ENCODE measurements at regions not wholly inside any gene's neighbourhood (a gene's known extent, or its start where the extent isn't known, plus 50 kb on each side); places are given as distances from the start of the nearest gene placed in this dataset.

- no peak for TF ChIP-seq CTCF (IDR thresholded peaks at IDR 0.05; ENCODE audit: control insufficient read depth, extremely low read depth, insufficient read depth)
- no peak for DNase-seq (ENCODE audit: low read depth)
- H3K4me3 ChIP-seq (ENCODE audit: low read depth, low read length): no peak overlapping the region
Observed at GRCh38 chr2:147549054-147549453, 295.8 kb upstream of the ACVR2A start.

GRCh38 chr2:147548451-147548850 is 296.4 kb upstream of the ACVR2A start:
- DNase-seq (ENCODE audit: low read depth): no peak
- no peak overlapping the region for H3K4me3 ChIP-seq (ENCODE audit: low read depth, low read length)
- no peak for TF ChIP-seq CTCF (IDR thresholded peaks at IDR 0.05; ENCODE audit: control insufficient read depth, extremely low read depth, insufficient read depth)

GRCh38 chr2:147547440-147547839 is 297.4 kb upstream of the ACVR2A start:
- H3K4me3 ChIP-seq (ENCODE audit: low read depth, low read length): no peak overlapping the region
- no peak for TF ChIP-seq CTCF (IDR thresholded peaks at IDR 0.05; ENCODE audit: control insufficient read depth, extremely low read depth, insufficient read depth)
- DNase-seq (ENCODE audit: low read depth): no peak

- H3K4me3 ChIP-seq (ENCODE audit: low read depth, low read length): no peak overlapping the region
- TF ChIP-seq CTCF (IDR thresholded peaks at IDR 0.05; ENCODE audit: control insufficient read depth, extremely low read depth, insufficient read depth): no peak
- no peak for DNase-seq (ENCODE audit: low read depth)
Observed at GRCh38 chr2:147546109-147546508, 298.7 kb upstream of the ACVR2A start.

- TF ChIP-seq CTCF (IDR thresholded peaks at IDR 0.05; ENCODE audit: control insufficient read depth, extremely low read depth, insufficient read depth): no peak
- DNase-seq (ENCODE audit: low read depth): no peak
- no peak overlapping the region for H3K4me3 ChIP-seq (ENCODE audit: low read depth, low read length)
Observed at GRCh38 chr2:147543056-147543455, 301.8 kb upstream of the ACVR2A start.

GRCh38 chr2:147542351-147542750 is 302.5 kb upstream of the ACVR2A start:
- no peak overlapping the region for H3K4me3 ChIP-seq (ENCODE audit: low read depth, low read length)
- DNase-seq (ENCODE audit: low read depth): no peak
- TF ChIP-seq CTCF (IDR thresholded peaks at IDR 0.05; ENCODE audit: control insufficient read depth, extremely low read depth, insufficient read depth): no peak

- no peak for DNase-seq (ENCODE audit: low read depth)
- H3K4me3 ChIP-seq (ENCODE audit: low read depth, low read length): no peak overlapping the region
- no peak for TF ChIP-seq CTCF (IDR thresholded peaks at IDR 0.05; ENCODE audit: control insufficient read depth, extremely low read depth, insufficient read depth)
Observed at GRCh38 chr2:147541314-147541713, 303.5 kb upstream of the ACVR2A start.
